ENCODE measurements at regions not wholly inside any gene's neighbourhood (a gene's known extent, or its start where the extent isn't known, plus 50 kb on each side); places are given as distances from the start of the nearest gene placed in this dataset.

- no peak for DNase-seq
Observed at GRCh38 chr14:104344818-104345620, 206.6 kb downstream of the KIF26A start.

GRCh38 chr14:104345621-104346462 lies 207.5 kb downstream of the KIF26A start:
- no peak for DNase-seq

- no peak for DNase-seq
Observed at GRCh38 chr14:104346608-104347007, 208.2 kb downstream of the KIF26A start.

GRCh38 chr14:104348741-104349140 lies 210.4 kb downstream of the KIF26A start:
- no peak for DNase-seq

GRCh38 chr14:104349950-104350349 lies 211.6 kb downstream of the KIF26A start:
- no peak for DNase-seq

- DNase-seq = no peak
Observed at GRCh38 chr14:104350463-104351185, 212.2 kb downstream of the KIF26A start.

- DNase-seq = no peak
Observed at GRCh38 chr14:104351849-104352492, 213.6 kb downstream of the KIF26A start.

GRCh38 chr14:104352493-104353220 lies 214.3 kb downstream of the KIF26A start:
- DNase-seq = no peak

GRCh38 chr14:104353221-104353920 lies 215.0 kb downstream of the KIF26A start:
- DNase-seq = no peak

- peak; percentile 43 for DNase-seq
Observed at GRCh38 chr14:104353921-104354701, 215.7 kb downstream of the KIF26A start.

- DNase-seq = no peak
Observed at GRCh38 chr14:104355101-104356019, 217.0 kb downstream of the KIF26A start.

GRCh38 chr14:104356020-104356737 lies 217.8 kb downstream of the KIF26A start:
- no peak for DNase-seq

GRCh38 chr14:104356738-104357688 lies 218.6 kb downstream of the KIF26A start:
- DNase-seq = no peak

- DNase-seq = no peak
Observed at GRCh38 chr14:104357689-104358527, 219.5 kb downstream of the KIF26A start.

- no peak for DNase-seq
Observed at GRCh38 chr14:104358528-104359300, 220.3 kb downstream of the KIF26A start.
